GM23248 (cell line): ENCODE measurements at regions not wholly inside any gene's neighbourhood (a gene's known extent, or its start where the extent isn't known, plus 50 kb on each side); places are given as distances from the start of the nearest gene placed in this dataset.

Experiments
- EZH2 ChIP-seq: fragments of 200-600 bp; sonication (generic); IDR thresholded peaks from 2 replicates; pipeline ENCODE4 v1.6.1; 2018; ENCODE audit warnings: antibody characterized with exemption, mild to moderate bottlenecking; ENCODE audit not compliant: insufficient read depth, poor library complexity, severe bottlenecking
- EZH2phosphoT487 ChIP-seq: fragments of 200-600 bp; sonication (generic); IDR thresholded peaks from 2 replicates; pipeline ENCODE4 v1.6.1; 2018; ENCODE audit warnings: antibody characterized with exemption, moderate library complexity, mild to moderate bottlenecking, low read depth; ENCODE audit not compliant: insufficient read depth

GRCh38 chr1:29868944-29869343 lies 632.6 kb downstream of the PTPRU start:
- no peak for TF ChIP-seq EZH2phosphoT487
- no peak for TF ChIP-seq EZH2
